ENCODE measurements at regions not wholly inside any gene's neighbourhood (a gene's known extent, or its start where the extent isn't known, plus 50 kb on each side); places are given as distances from the start of the nearest gene placed in this dataset.

DNA sequence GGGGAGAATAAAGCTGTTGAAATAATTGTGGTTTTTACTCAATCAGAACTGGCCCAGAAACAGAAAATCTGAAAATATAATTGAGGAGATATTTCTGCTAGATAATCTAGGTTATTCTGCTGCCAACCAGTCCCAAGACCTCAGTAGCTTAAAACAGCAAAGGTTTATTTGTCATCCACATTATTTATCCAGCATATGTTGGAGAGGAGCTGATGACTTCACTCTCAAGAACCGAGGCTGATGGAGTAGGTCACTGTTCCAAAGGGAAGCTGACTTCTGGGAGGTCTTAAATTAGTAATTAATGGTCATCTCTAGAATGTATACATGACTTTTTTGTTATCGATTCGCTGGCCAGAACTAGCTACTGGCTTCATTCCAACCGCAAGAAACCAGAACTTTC lies 124.8 kb upstream of the CTNNA2 start:
- no peak overlapping the region for H3K27ac Mint-ChIP-seq
- peaks cover 53% of the 10 kb centered on the region for H3K9me3 Mint-ChIP-seq
- H3K27me3 Mint-ChIP-seq (ENCODE audit: low read depth), result no peaks in the 10 kb centered on the region
- H3K4me3 Mint-ChIP-seq (ENCODE audit: low read depth), result no peak overlapping the region
- no peaks in the 10 kb centered on the region for H3K36me3 Mint-ChIP-seq (ENCODE audit: low read depth)
- no peak for DNase-seq (ENCODE audit: low spot score)
- intact Hi-C loops (cut with micrococcal nuclease), result no loop called here
- H3K4me1 Mint-ChIP-seq (ENCODE audit: low read depth), result no peaks in the 10 kb centered on the region

DNA sequence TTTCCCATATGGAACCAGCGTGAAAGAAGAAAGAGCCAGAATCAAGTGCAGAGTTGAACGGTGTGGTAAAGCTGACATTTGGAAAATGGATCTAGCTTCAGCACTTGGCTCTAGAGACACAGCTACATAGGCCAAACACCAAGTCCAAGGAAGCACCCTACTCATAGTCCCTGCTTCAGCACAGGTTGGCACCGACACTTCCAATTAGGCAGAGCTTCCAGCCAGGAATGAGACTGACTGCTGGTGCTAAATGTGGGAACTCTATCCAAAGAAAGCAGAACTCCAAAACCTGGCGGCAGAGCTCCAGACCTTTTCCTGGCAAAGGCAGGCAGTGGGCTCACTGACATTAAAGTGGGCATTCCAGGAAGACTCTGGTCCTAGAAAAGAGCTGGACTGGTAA lies 125.4 kb upstream of the CTNNA2 start:
- Mint-ChIP-seq H3K9me3 (peaks cover 48% of the 10 kb centered on the region), H3K27ac (no peak overlapping the region), H3K4me1 (ENCODE audit: low read depth) (no peaks in the 10 kb centered on the region), H3K36me3 (ENCODE audit: low read depth) (no peaks in the 10 kb centered on the region), H3K27me3 (ENCODE audit: low read depth) (no peaks in the 10 kb centered on the region), H3K4me3 (ENCODE audit: low read depth) (no peak overlapping the region)
- no peak for DNase-seq (ENCODE audit: low spot score)
- intact Hi-C loops (cut with micrococcal nuclease), result no loop called here

DNA sequence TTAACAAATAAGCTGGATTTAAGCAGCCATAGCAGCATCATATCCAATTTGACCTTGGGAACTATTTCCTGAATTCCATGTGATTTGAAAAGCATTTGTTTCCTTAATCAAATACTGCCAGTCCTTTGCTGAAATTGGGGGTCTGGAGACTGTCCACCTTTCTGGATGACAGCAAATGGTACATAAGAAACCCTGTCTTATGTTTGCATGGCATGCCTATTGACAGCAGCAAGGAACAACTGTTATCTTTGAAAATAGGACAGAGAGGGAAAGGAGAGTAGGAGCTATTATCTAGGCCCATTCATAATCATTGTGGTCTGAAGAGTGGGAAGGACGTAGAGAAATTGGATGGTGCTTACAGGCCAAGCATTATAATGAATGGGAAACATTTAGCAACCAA lies 129.2 kb upstream of the CTNNA2 start:
- Mint-ChIP-seq H3K36me3 (ENCODE audit: low read depth) (no peaks in the 10 kb centered on the region), H3K27ac (no peak overlapping the region), H3K27me3 (ENCODE audit: low read depth) (no peaks in the 10 kb centered on the region), H3K4me1 (ENCODE audit: low read depth) (no peaks in the 10 kb centered on the region), H3K9me3 (peaks cover 49% of the 10 kb centered on the region), H3K4me3 (ENCODE audit: low read depth) (no peak overlapping the region)
- DNase-seq (ENCODE audit: low spot score), result no peak
- intact Hi-C loops (cut with micrococcal nuclease), result no loop called here

DNA sequence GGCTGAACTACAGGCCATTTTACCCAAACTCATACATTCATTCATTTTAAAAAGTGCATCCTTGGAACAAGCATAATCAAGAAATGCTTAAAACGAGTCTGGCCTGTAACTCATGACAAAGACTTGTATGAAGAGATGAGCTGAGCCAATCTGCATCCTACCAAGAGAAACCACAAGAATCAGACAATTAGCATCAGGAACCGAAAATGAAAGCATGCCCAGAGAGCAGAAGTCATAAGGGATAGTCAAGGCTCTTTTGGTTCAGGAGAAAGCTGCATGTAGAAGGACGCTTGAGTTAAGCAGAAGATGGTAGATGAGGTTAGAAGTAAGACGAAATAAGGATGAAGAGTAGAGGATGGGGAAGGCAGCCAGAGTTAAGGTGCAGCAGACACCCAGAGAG lies 137.0 kb upstream of the CTNNA2 start:
- DNase-seq (ENCODE audit: low spot score), result no peak
- H3K27me3 Mint-ChIP-seq (ENCODE audit: low read depth), result no peaks in the 10 kb centered on the region
- no peak overlapping the region for H3K4me3 Mint-ChIP-seq (ENCODE audit: low read depth)
- no peak overlapping the region for H3K27ac Mint-ChIP-seq
- intact Hi-C loops (cut with micrococcal nuclease), result no loop called here
- peaks cover 40% of the 10 kb centered on the region for H3K9me3 Mint-ChIP-seq
- no peaks in the 10 kb centered on the region for H3K36me3 Mint-ChIP-seq (ENCODE audit: low read depth)
- no peaks in the 10 kb centered on the region for H3K4me1 Mint-ChIP-seq (ENCODE audit: low read depth)

DNA sequence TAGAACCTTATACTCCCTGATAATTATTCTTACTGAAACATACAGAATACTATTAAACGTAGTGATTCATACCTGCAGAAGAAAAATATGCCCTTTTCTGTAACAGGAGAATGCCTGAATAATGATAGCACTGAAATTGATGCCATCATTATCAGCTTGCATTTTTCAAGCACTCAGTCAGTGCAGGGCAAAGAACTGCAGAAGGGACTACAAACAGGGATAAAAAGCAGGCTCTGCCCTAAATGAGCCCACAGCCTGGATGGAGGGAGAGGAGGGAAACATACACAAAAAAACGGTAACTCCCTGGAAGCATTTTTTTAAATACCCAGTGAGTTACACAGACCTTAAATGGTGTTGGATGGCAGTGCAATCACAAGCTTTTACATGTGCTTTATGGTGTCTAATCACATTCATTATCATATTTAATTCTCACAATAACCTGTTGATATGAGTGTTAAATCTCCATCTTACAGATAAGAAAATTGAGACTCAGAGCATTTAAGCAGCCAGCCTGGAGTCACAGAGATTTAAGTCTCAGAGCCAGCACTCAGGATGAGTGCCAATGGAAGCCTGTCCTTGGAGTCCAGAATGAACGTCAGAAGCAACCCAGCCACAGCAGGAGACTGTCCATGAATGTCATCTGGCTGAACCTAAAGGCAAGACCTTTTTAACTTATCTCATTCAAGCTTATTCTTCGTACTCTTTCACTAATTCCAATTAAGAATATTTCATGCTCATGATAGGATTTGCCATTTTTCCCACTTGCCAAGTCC lies 139.3 kb upstream of the CTNNA2 start:
- Mint-ChIP-seq H3K36me3 (ENCODE audit: low read depth) (no peaks in the 10 kb centered on the region), H3K4me1 (ENCODE audit: low read depth) (no peaks in the 10 kb centered on the region), H3K27ac (no peak overlapping the region), H3K9me3 (peaks cover 36% of the 10 kb centered on the region), H3K27me3 (ENCODE audit: low read depth) (no peaks in the 10 kb centered on the region), H3K4me3 (ENCODE audit: low read depth) (no peak overlapping the region)
- intact Hi-C loops (cut with micrococcal nuclease), result no loop called here
- no peak for DNase-seq (ENCODE audit: low spot score)

DNA sequence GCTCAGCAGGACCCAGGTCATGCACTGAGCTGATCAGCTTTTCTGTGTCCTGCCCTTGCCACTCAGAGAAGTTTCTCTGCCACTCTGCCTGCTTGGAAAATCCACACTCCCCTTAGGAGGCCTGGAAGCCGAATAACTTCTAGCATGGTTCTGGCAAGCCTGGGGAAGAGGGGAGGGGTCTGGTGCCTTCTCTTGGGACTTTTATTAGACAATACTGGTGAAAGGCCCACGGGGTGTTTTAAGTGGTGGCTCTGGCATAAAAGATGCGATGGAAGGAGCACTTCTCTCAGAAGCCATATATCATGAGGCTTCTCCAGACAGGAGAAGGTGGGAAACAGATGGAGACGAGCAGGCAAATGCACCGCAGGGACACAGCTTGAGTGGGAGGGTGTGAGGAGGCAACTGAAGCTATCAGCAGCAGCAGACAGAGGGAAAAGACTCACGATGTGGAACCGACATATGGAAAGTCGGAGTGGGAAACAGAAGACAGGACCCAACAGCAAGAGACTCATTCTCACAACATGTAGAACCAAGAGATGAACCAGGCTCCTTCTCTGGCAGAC lies 141.8 kb upstream of the CTNNA2 start:
- Mint-ChIP-seq H3K4me3 (ENCODE audit: low read depth) (no peak overlapping the region), H3K4me1 (ENCODE audit: low read depth) (no peaks in the 10 kb centered on the region)

DNA sequence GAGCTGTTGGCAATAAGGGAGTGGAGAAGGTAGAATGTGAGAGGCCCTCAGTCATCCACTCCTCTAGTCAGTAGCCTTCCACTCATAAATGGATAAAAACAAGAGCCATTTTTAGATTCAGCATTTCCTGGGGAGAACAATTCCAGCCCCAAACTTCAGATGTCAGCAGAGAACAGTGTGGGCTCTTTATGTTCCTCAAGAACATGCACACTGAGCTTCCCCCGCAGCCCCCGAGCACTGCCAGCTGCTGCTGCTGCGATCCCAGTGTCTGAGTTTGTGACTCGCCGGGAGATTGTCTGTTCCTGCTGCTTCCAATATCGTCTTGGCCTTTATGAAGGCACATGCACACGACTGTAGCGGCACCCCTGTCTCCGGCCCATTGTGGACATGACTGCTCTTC lies 143.7 kb upstream of the CTNNA2 start:
- Mint-ChIP-seq H3K9me3 (peaks cover 25% of the 10 kb centered on the region), H3K27me3 (ENCODE audit: low read depth) (no peaks in the 10 kb centered on the region), H3K27ac (no peak overlapping the region), H3K4me3 (ENCODE audit: low read depth) (no peak overlapping the region), H3K4me1 (ENCODE audit: low read depth) (no peaks in the 10 kb centered on the region), H3K36me3 (ENCODE audit: low read depth) (no peaks in the 10 kb centered on the region)
- no peak for DNase-seq (ENCODE audit: low spot score)
- intact Hi-C loops (cut with micrococcal nuclease), result no loop called here

More for the DNA sequence above, 141.8 kb upstream of the CTNNA2 start:
- no peak for DNase-seq (ENCODE audit: low spot score)
- Mint-ChIP-seq H3K27ac (no peak overlapping the region), H3K27me3 (ENCODE audit: low read depth) (no peaks in the 10 kb centered on the region), H3K9me3 (peaks cover 35% of the 10 kb centered on the region), H3K36me3 (ENCODE audit: low read depth) (no peaks in the 10 kb centered on the region)
- intact Hi-C loops (cut with micrococcal nuclease), result no loop called here

DNA sequence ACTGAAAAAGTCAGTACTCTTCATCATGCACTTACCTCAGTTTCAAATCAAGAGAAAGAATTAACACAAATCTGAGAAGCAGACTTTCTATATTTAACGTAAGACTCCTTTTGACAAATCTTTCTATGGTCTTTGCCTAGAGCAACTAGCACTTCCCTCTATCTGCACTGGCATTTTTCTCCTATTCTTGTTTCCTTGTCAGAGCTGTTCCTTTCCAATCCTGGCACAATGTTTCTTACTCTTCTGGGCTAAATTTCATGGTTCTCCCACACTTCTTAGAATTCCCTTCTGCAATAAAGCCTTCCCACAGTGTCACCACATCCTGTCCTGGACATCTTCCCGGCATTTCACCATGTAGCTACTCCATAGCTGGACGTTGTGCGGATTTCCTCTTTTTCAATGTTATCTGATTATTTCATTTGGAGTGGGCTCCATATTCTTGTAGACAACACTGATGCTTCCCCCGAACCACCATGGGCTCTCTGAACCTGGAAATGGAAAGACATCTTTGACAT lies 144.7 kb upstream of the CTNNA2 start:
- intact Hi-C loops (cut with micrococcal nuclease), result no loop called here
- Mint-ChIP-seq H3K4me3 (ENCODE audit: low read depth) (no peak overlapping the region), H3K27ac (no peak overlapping the region)

DNA sequence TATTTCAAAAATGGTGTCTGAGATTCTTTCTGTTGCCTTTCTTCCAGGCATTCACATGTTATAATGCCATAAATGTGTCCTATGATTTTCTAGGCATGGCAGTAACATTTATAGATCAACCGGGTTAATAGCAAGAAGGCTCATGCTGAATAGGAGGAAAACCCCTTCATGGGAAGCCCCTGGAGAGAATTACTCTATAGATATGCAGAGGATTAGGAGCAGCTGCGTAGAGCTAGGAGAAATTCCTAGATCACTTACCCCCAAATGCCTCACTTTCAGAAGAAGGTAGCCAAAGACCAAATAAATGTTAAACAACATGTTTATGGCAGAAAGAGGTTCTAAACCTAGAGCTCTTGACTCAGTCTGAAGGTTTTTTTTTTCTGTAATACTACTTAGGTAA lies 153.4 kb upstream of the CTNNA2 start:
- Mint-ChIP-seq H3K9me3 (peaks cover 16% of the 10 kb centered on the region), H3K4me1 (ENCODE audit: low read depth) (no peaks in the 10 kb centered on the region), H3K27ac (no peak overlapping the region), H3K36me3 (ENCODE audit: low read depth) (no peaks in the 10 kb centered on the region), H3K4me3 (ENCODE audit: low read depth) (no peak overlapping the region), H3K27me3 (ENCODE audit: low read depth) (no peaks in the 10 kb centered on the region)
- DNase-seq (ENCODE audit: low spot score), result no peak
- intact Hi-C loops (cut with micrococcal nuclease), result no loop called here

More for the DNA sequence above, 144.7 kb upstream of the CTNNA2 start:
- H3K9me3 Mint-ChIP-seq, result peaks cover 25% of the 10 kb centered on the region
- H3K4me1 Mint-ChIP-seq (ENCODE audit: low read depth), result no peaks in the 10 kb centered on the region
- H3K27me3 Mint-ChIP-seq (ENCODE audit: low read depth), result no peaks in the 10 kb centered on the region
- no peak for DNase-seq (ENCODE audit: low spot score)
- no peaks in the 10 kb centered on the region for H3K36me3 Mint-ChIP-seq (ENCODE audit: low read depth)

DNA sequence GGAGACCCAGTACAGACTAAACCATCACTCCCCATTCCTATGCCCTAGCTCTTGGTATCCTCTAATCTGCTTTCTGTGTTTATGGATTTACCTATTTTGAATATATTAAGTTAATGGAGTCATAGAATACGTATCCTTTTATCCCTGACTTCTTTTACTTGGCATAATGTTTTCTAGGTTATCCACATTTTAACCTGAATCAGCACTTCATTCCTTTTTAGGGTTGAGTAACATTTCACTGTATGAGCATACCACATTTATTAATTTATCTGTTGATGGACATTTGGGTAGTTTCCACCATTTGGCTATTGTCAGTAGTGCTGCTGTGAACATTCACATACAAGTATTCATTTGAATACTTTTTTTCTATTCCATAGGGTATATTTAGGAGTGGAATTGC lies 157.3 kb upstream of the CTNNA2 start:
- Mint-ChIP-seq H3K4me3 (ENCODE audit: low read depth) (no peak overlapping the region), H3K9me3 (peaks cover 38% of the 10 kb centered on the region), H3K27me3 (ENCODE audit: low read depth) (no peaks in the 10 kb centered on the region)

DNA sequence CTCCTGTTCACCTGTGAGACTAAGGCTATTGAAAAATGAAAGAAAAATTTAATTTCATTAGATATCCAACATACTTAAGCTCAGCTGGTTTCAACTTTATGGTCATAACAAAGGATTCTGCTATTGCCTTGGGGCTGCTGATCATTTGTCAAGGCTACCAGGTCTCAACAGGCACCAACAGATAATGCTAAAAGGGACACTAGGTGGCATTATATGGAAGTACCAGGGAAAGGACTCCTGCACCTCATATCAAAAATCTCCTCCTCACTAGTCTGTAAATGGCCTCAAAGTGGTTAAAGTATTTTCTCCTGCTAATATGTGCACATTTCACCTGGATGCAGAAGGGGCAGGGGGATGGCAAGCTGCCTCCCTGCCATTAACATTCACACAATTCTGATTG lies 167.9 kb upstream of the REG3A start:
- H3K9me3 Mint-ChIP-seq, result peaks cover 35% of the 10 kb centered on the region
- H3K27me3 Mint-ChIP-seq (ENCODE audit: low read depth), result no peaks in the 10 kb centered on the region
- intact Hi-C loops (cut with micrococcal nuclease), result no loop called here
- H3K4me1 Mint-ChIP-seq (ENCODE audit: low read depth), result no peaks in the 10 kb centered on the region
- H3K27ac Mint-ChIP-seq, result no peak overlapping the region
- no peaks in the 10 kb centered on the region for H3K36me3 Mint-ChIP-seq (ENCODE audit: low read depth)
- no peak overlapping the region for H3K4me3 Mint-ChIP-seq (ENCODE audit: low read depth)
- no peak for DNase-seq (ENCODE audit: low spot score)

More for the DNA sequence above, 157.3 kb upstream of the CTNNA2 start:
- H3K4me1 Mint-ChIP-seq (ENCODE audit: low read depth), result no peaks in the 10 kb centered on the region
- no peak for DNase-seq (ENCODE audit: low spot score)
- no peaks in the 10 kb centered on the region for H3K36me3 Mint-ChIP-seq (ENCODE audit: low read depth)
- no peak overlapping the region for H3K27ac Mint-ChIP-seq
- intact Hi-C loops (cut with micrococcal nuclease), result no loop called here

DNA sequence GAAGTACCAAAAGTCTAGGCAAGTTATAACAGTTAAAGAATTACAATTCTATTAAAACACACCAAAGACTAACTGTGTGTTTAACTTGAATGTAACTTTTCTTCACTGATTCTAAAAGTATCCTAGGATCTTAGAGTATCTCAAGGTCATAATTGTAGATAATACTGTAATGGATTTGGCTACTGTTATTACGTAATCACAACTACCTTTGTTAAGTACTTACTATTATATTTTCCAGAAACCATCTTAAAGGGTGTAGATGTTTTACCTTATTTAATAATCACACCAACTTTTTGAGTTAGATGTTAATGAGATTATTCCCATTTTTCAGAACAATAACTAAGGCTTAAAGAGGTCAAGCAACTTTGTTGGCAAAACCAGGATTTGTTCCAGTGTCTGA lies 161.3 kb upstream of the REG3A start:
- no peaks in the 10 kb centered on the region for H3K36me3 Mint-ChIP-seq (ENCODE audit: low read depth)
- DNase-seq (ENCODE audit: low spot score), result no peak
- no peaks in the 10 kb centered on the region for H3K27me3 Mint-ChIP-seq (ENCODE audit: low read depth)
- intact Hi-C loops (cut with micrococcal nuclease), result no loop called here
- H3K4me1 Mint-ChIP-seq (ENCODE audit: low read depth), result no peaks in the 10 kb centered on the region
- H3K4me3 Mint-ChIP-seq (ENCODE audit: low read depth), result no peak overlapping the region
- H3K27ac Mint-ChIP-seq, result no peak overlapping the region
- H3K9me3 Mint-ChIP-seq, result peaks cover 20% of the 10 kb centered on the region

DNA sequence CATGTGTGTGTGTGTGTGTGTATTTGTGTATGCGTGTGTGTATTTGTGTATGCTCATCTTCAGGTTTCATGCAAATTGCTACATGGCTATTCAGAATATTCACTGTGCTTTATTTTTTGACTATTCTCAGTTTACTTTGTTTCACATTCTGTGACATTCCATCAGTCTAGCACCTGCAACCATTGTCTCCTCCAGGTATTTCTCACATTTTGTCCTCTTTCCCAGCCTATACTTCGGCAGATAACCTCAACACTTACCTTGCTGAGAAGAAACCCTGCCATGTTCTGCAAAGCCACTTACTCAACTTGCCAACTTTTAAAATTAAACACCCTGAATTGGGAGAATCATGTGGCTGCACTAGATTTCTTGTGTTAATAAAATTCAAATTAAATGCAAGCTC lies 135.4 kb upstream of the REG3A start:
- no peak overlapping the region for H3K4me3 Mint-ChIP-seq (ENCODE audit: low read depth)
- H3K36me3 Mint-ChIP-seq (ENCODE audit: low read depth), result no peaks in the 10 kb centered on the region
- intact Hi-C loops (cut with micrococcal nuclease), result no loop called here
- no peak overlapping the region for H3K27ac Mint-ChIP-seq
- peaks cover 16% of the 10 kb centered on the region for H3K9me3 Mint-ChIP-seq
- H3K27me3 Mint-ChIP-seq (ENCODE audit: low read depth), result no peaks in the 10 kb centered on the region
- H3K4me1 Mint-ChIP-seq (ENCODE audit: low read depth), result no peaks in the 10 kb centered on the region
- DNase-seq (ENCODE audit: low spot score), result no peak
